A549 (cell line): ENCODE measurements at regions not wholly inside any gene's neighbourhood (a gene's known extent, or its start where the extent isn't known, plus 50 kb on each side); places are given as distances from the start of the nearest gene placed in this dataset.

Experiments used
- ATAC-seq, 2 experiments: fragments of 200-7000 bp in 1 of 2; fragments of >200 bp in 1 of 2; cut with Nextera tagmentation in 1 of 2; cut with Tn5 transposase in 1 of 2; 3 replicates each; pipeline versions ENCODE4 v1.8.0 to v1.9.1; 2018 to 2020; ENCODE audit warnings: mild to moderate bottlenecking in 1 of 2, moderate library complexity in 1 of 2
- CTCF ChIA-PET: fragments of 300-600 bp; sonication (Branson Sonifier 250); formaldehyde crosslinking; extraction: SDS; loops from one replicate; lab custom pipeline; 2021; ENCODE audit warnings: antibody characterized with exemption, inconsistent platforms; lab: Yijun Ruan, JAX
- POLR2A ChIA-PET: fragments of 350-600 bp; formaldehyde crosslinking; extraction: SDS; loops from one replicate; lab custom pipeline; 2021; ENCODE audit warnings: antibody characterized with exemption, inconsistent platforms; lab: Yijun Ruan, JAX
- DNase-seq, 2 experiments: peaks; one replicate each; pipeline versions ENCODE4 v3.0.0 to v3.0.0-alpha.2; 2011 to 2016; ENCODE audit warnings: low read depth in 1 of 2, low spot score in 1 of 2
- FAIRE-seq: peaks from 2 replicates; lab custom pipeline; 2011; peaks lifted over from hg19 to GRCh38; lab: Jason Lieb, UNC
- H3K27ac ChIP-seq, 2 experiments: fragments of >200 bp; sonication (Bioruptor Twin); formaldehyde crosslinking; 3 replicates each; pipeline ENCODE4 v1.5.1; 2016 to 2017
- H3K4me1 ChIP-seq: fragments of >200 bp; sonication (Bioruptor Twin); formaldehyde crosslinking; 3 replicates; pipeline ENCODE4 v1.6.1; 2016
- H3K4me2 ChIP-seq: fragments of >200 bp; sonication (Bioruptor Twin); formaldehyde crosslinking; 3 replicates; pipeline ENCODE4 v1.6.1; 2016
- H3K4me3 ChIP-seq: fragments of >200 bp; sonication (Bioruptor Twin); formaldehyde crosslinking; 3 replicates; pipeline ENCODE4 v1.5.1; 2016
- H3K9me3 ChIP-seq: fragments of >200 bp; sonication (Bioruptor Twin); formaldehyde crosslinking; 3 replicates; pipeline ENCODE4 v1.6.1; 2016
- ATOH8 ChIP-seq: fragments of 250-450 bp; sonication (Bioruptor Pico); IDR thresholded peaks from 2 replicates; pipeline ENCODE4 v1.5.0; 2020; ENCODE audit warnings: low read depth, mild to moderate bottlenecking, moderate library complexity
- CBX8 ChIP-seq: fragments of 200-600 bp; sonication (generic); IDR thresholded peaks from 2 replicates; pipeline ENCODE4 v1.6.1; 2016
- CEBPB ChIP-seq, 2 experiments: fragments of >200 bp in 1 of 2; sonication (Bioruptor Twin) in 1 of 2; formaldehyde crosslinking in 1 of 2; IDR thresholded peaks; 2 replicates each; pipeline ENCODE4 v1.6.1; 2012 to 2016
- EHMT2 ChIP-seq: fragments of 200-600 bp; sonication (generic); IDR thresholded peaks from 2 replicates; pipeline ENCODE4 v1.6.1; 2016; ENCODE audit warnings: antibody characterized with exemption, low read depth, mild to moderate bottlenecking, moderate library complexity
- FOSL2 ChIP-seq, 2 experiments: fragments of 450-650 bp in 1 of 2; fragments of >200 bp in 1 of 2; sonication (Bioruptor Twin) in 1 of 2; formaldehyde crosslinking; IDR thresholded peaks; 2 replicates each; pipeline versions ENCODE4 v1.5.0 to v1.6.1; 2016 to 2020; ENCODE audit warnings: mild to moderate bottlenecking in 1 of 2, moderate library complexity in 1 of 2
- HOXB13 ChIP-seq: fragments of 250-450 bp; sonication (Bioruptor Pico); IDR thresholded peaks from 2 replicates; pipeline ENCODE4 v1.5.0; 2020; ENCODE audit warnings: low read depth, mild to moderate bottlenecking, moderate library complexity
- KDM1A ChIP-seq: fragments of 200-600 bp; sonication (generic); IDR thresholded peaks from 2 replicates; pipeline ENCODE4 v1.6.1; 2016; ENCODE audit warnings: low read depth, mild to moderate bottlenecking
- KDM5A ChIP-seq: fragments of 200-600 bp; sonication (generic); IDR thresholded peaks from 2 replicates; pipeline ENCODE4 v1.6.1; 2016; ENCODE audit warnings: antibody characterized with exemption, mild to moderate bottlenecking
- MAFK ChIP-seq: fragments of 450-650 bp; IDR thresholded peaks from 2 replicates; pipeline ENCODE4 v1.6.1; 2014; ENCODE audit not compliant: partially characterized antibody
- MAZ ChIP-seq: fragments of 150-350 bp; IDR thresholded peaks from 2 replicates; pipeline ENCODE4 v1.6.1; 2014; ENCODE audit warnings: antibody characterized with exemption, low read depth, low read length, borderline replicate concordance
- NFE2L2 ChIP-seq: fragments of 150-350 bp; conservative IDR thresholded peaks from 2 replicates; pipeline ENCODE4 v1.6.1; 2014; ENCODE audit warnings: low read length
- PHF8 ChIP-seq: fragments of 200-600 bp; sonication (generic); IDR thresholded peaks from 2 replicates; pipeline ENCODE4 v1.6.1; 2016; ENCODE audit warnings: low read depth, mild to moderate bottlenecking, antibody characterized with exemption, moderate library complexity, borderline replicate concordance
- POLR2A ChIP-seq: IDR thresholded peaks from 2 replicates; pipeline ENCODE4 v1.6.1; 2012; ENCODE audit warnings: mild to moderate bottlenecking, low read length
- POLR2AphosphoS2 ChIP-seq: conservative IDR thresholded peaks from 2 replicates; pipeline ENCODE4 v1.6.1; 2012; ENCODE audit warnings: low read length, improper control_type of control experiment, inconsistent platforms
- RARB ChIP-seq: fragments of 250-450 bp; sonication (Bioruptor Pico); IDR thresholded peaks from 2 replicates; pipeline ENCODE4 v1.8.0; 2021; ENCODE audit warnings: mild to moderate bottlenecking, moderate library complexity
- REST ChIP-seq: fragments of 200-600 bp; sonication (generic); IDR thresholded peaks from 2 replicates; pipeline ENCODE4 v1.6.1; 2016; ENCODE audit warnings: antibody characterized with exemption, mild to moderate bottlenecking, moderate library complexity
- RFX5 ChIP-seq: fragments of 450-650 bp; IDR thresholded peaks from 2 replicates; pipeline ENCODE4 v1.7.1; 2014; ENCODE audit warnings: antibody characterized with exemption, mild to moderate bottlenecking, moderate library complexity
- RNF2 ChIP-seq: fragments of 200-600 bp; sonication (generic); IDR thresholded peaks from 2 replicates; pipeline ENCODE4 v1.6.1; 2016; ENCODE audit warnings: low read depth, mild to moderate bottlenecking, antibody characterized with exemption, moderate library complexity, borderline replicate concordance
- WGBS: methylation state at CpG from one replicate; pipeline ENCODE4 v1.1.6; 2017; ENCODE audit errors: missing lambda C conversion rate; 5-methylcytosine and 5-hydroxymethylcytosine counted together
- TF ChIP-seq, protein P1 (sequence below): fragments of >200 bp; sonication (Bioruptor Twin); formaldehyde crosslinking; IDR thresholded peaks from 3 replicates; pipeline ENCODE4 v1.6.1; 2016
- TF ChIP-seq, protein P2 (sequence below): IDR thresholded peaks from 2 replicates; pipeline ENCODE4 v1.6.1; 2012; ENCODE audit warnings: low read depth, borderline replicate concordance

- no peaks in the 10 kb centered on the region for H3K9me3 ChIP-seq
- no peak overlapping the region for H3K4me2 ChIP-seq
- ChIA-PET CTCF (no interaction called here), POLR2A (no interaction called here)
- DNase-seq (no peak), ATAC-seq (no peak), FAIRE-seq (no peak)
- no peak overlapping the region for H3K27ac ChIP-seq
- H3K4me3 ChIP-seq: no peak overlapping the region
- 2% methylated on average over 2 of the region's 2 CpGs for WGBS
- TF ChIP-seq REST (no peak), CBX8 (no peak), MAFK (no peak), RFX5 (no peak), POLR2AphosphoS2 (no peak), POLR2A (no peak), ATOH8 (CRISPR knock-in tag) (no peak), KDM5A (no peak), PHF8 (no peak), MAZ (no peak), RNF2 (no peak), HOXB13 (CRISPR knock-in tag) (no peak), RARB (CRISPR knock-in tag) (no peak), KDM1A (no peak), NFE2L2 (no peak), EHMT2 (no peak), CEBPB (IDR thresholded peaks at IDR 0.05) (no peak), FOSL2 (IDR thresholded peaks at IDR 0.05) (no peak), FOSL2 (CRISPR knock-in tag; IDR thresholded peaks at IDR 0.05) (no peak)
- TF ChIP-seq, protein P1, sequence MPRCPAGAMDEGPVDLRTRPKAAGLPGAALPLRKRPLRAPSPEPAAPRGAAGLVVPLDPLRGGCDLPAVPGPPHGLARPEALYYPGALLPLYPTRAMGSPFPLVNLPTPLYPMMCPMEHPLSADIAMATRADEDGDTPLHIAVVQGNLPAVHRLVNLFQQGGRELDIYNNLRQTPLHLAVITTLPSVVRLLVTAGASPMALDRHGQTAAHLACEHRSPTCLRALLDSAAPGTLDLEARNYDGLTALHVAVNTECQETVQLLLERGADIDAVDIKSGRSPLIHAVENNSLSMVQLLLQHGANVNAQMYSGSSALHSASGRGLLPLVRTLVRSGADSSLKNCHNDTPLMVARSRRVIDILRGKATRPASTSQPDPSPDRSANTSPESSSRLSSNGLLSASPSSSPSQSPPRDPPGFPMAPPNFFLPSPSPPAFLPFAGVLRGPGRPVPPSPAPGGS: no peak
- TF ChIP-seq, protein P2, sequence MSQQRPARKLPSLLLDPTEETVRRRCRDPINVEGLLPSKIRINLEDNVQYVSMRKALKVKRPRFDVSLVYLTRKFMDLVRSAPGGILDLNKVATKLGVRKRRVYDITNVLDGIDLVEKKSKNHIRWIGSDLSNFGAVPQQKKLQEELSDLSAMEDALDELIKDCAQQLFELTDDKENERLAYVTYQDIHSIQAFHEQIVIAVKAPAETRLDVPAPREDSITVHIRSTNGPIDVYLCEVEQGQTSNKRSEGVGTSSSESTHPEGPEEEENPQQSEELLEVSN: no peak
- no peaks in the 10 kb centered on the region for H3K4me1 ChIP-seq
These were observed 336.6 kb upstream of the KIAA1217 start for GRCh38 chr10:23872290-23872689.

GRCh38 chr10:23877791-23878320, 331.1 kb upstream of the KIAA1217 start:
- 4% methylated on average over 10 of the region's 10 CpGs for WGBS
- ATAC-seq: no peak
- H3K4me3 ChIP-seq: no peak overlapping the region
- no peak overlapping the region for H3K4me2 ChIP-seq
- no peak for TF ChIP-seq KDM5A
- no peak for TF ChIP-seq MAZ
- ChIA-PET POLR2A (no interaction called here), CTCF (no interaction called here)
- H3K9me3 ChIP-seq: no peaks in the 10 kb centered on the region
- no peaks in the 10 kb centered on the region for H3K4me1 ChIP-seq
- FAIRE-seq: no peak
- no peak for DNase-seq
- H3K27ac ChIP-seq: no peak overlapping the region
